Trophoblast cell (in vitro differentiated cells and primary cell): ENCODE measurements at regions not wholly inside any gene's neighbourhood (a gene's known extent, or its start where the extent isn't known, plus 50 kb on each side); places are given as distances from the start of the nearest gene placed in this dataset.

Source experiments
- DNase-seq, 2 donors: peaks; one replicate each; pipeline ENCODE4 v3.0.0-alpha.2; 2016
- H2AFZ ChIP-seq: 2 replicates; pipeline ENCODE4 v1.6.1; 2013; ENCODE audit warnings: low read length, moderate library complexity, mild to moderate bottlenecking; ENCODE audit not compliant: insufficient read depth, poor library complexity
- H2AK5ac ChIP-seq: 2 replicates; pipeline ENCODE4 v1.6.1; 2013; ENCODE audit warnings: mild to moderate bottlenecking, low read length
- H2BK120ac ChIP-seq: 2 replicates; pipeline ENCODE4 v1.6.1; 2013; ENCODE audit warnings: low read length, mild to moderate bottlenecking, moderate library complexity; ENCODE audit not compliant: insufficient read depth, poor library complexity
- H2BK12ac ChIP-seq: 2 replicates; pipeline ENCODE4 v1.6.1; 2013; ENCODE audit warnings: mild to moderate bottlenecking, low read length, moderate library complexity
- H2BK5ac ChIP-seq: 2 replicates; pipeline ENCODE4 v1.6.1; 2013; ENCODE audit warnings: low read length, low read depth, moderate library complexity, mild to moderate bottlenecking; ENCODE audit not compliant: poor library complexity
- H3K14ac ChIP-seq: 2 replicates; pipeline ENCODE4 v1.6.1; 2013; ENCODE audit warnings: mild to moderate bottlenecking, low read length
- H3K18ac ChIP-seq: 2 replicates; pipeline ENCODE4 v1.6.1; 2013; ENCODE audit warnings: mild to moderate bottlenecking, low read length
- H3K23ac ChIP-seq: 2 replicates; pipeline ENCODE4 v1.6.1; 2013; ENCODE audit warnings: low read length
- H3K27ac ChIP-seq: 2 replicates; pipeline ENCODE4 v1.5.1; 2013; ENCODE audit warnings: low read depth, mild to moderate bottlenecking, inconsistent platforms, low read length, moderate library complexity
- H3K27me3 ChIP-seq: 2 replicates; pipeline ENCODE4 v1.6.1; 2013; ENCODE audit warnings: inconsistent platforms, mild to moderate bottlenecking, low read length, moderate library complexity; ENCODE audit not compliant: insufficient read depth
- H3K36me3 ChIP-seq, 2 experiments: 1 replicate in 1 of 2; 2 replicates in 1 of 2; pipeline ENCODE4 v1.6.1; 2013; ENCODE audit warnings: low read length in 2 of 2, mild to moderate bottlenecking in 2 of 2, moderate library complexity in 1 of 2; ENCODE audit not compliant: insufficient read depth in 2 of 2, control insufficient read depth in 1 of 2
- H3K4ac ChIP-seq: 2 replicates; pipeline ENCODE4 v1.6.1; 2013; ENCODE audit warnings: low read depth, mild to moderate bottlenecking, low read length, moderate library complexity
- H3K4me1 ChIP-seq, 2 experiments: 1 replicate in 1 of 2; 2 replicates in 1 of 2; pipeline ENCODE4 v1.6.1; 2013; ENCODE audit warnings: low read length in 2 of 2, mild to moderate bottlenecking in 2 of 2, moderate library complexity in 1 of 2; ENCODE audit not compliant: insufficient read depth in 2 of 2, control insufficient read depth in 1 of 2
- H3K4me2 ChIP-seq: 2 replicates; pipeline ENCODE4 v1.6.1; 2013; ENCODE audit warnings: inconsistent platforms, mild to moderate bottlenecking, low read length, moderate library complexity
- H3K4me3 ChIP-seq: 2 replicates; pipeline ENCODE4 v1.5.1; 2013; ENCODE audit warnings: mild to moderate bottlenecking, low read depth, low read length, inconsistent platforms
- H3K79me1 ChIP-seq: one replicate; pipeline ENCODE4 v1.6.1; 2013; ENCODE audit warnings: low read length
- H3K79me2 ChIP-seq: 2 replicates; pipeline ENCODE4 v1.6.1; 2013; ENCODE audit warnings: low read length, mild to moderate bottlenecking; ENCODE audit not compliant: control insufficient read depth, insufficient read depth, poor library complexity
- H3K9ac ChIP-seq: 2 replicates; pipeline ENCODE4 v1.6.1; 2013; ENCODE audit warnings: mild to moderate bottlenecking, low read length
- H3K9me3 ChIP-seq: 2 replicates; pipeline ENCODE4 v1.6.1; 2013; ENCODE audit warnings: low read depth, mild to moderate bottlenecking, control low read depth, inconsistent platforms, low read length; ENCODE audit not compliant: insufficient read depth
- H4K12ac ChIP-seq: 2 replicates; pipeline ENCODE4 v1.6.1; 2013; ENCODE audit warnings: low read depth, mild to moderate bottlenecking, low read length, moderate library complexity
- H4K8ac ChIP-seq: 2 replicates; pipeline ENCODE4 v1.6.1; 2013; ENCODE audit warnings: low read depth, mild to moderate bottlenecking, low read length, moderate library complexity
- H4K91ac ChIP-seq: one replicate; pipeline ENCODE4 v1.6.1; 2013; ENCODE audit warnings: low read depth, mild to moderate bottlenecking, low read length, moderate library complexity
- WGBS: extraction: QIAGEN DNeasy Blood & Tissue Kit; methylation state at CpG from one replicate; pipeline ENCODE4 v1.1.7; 2013; ENCODE audit warnings: missing lambda C conversion rate; ENCODE audit not compliant: insufficient read length, insufficient coverage; ENCODE audit errors: extremely low coverage; 5-methylcytosine and 5-hydroxymethylcytosine counted together

- Histone ChIP-seq H2BK5ac (no peak overlapping the region), H2AK5ac (no peak overlapping the region), H3K14ac (no peak overlapping the region), H3K79me1 (no peaks in the 10 kb centered on the region), H3K23ac (no peak overlapping the region), H3K4me3 (no peak overlapping the region), H3K4me1 (no peaks in the 10 kb centered on the region), H3K18ac (no peak overlapping the region), H4K91ac (no peak overlapping the region), H2AFZ (no peak overlapping the region), H3K9me3 (no peaks in the 10 kb centered on the region), H3K36me3 (no peaks in the 10 kb centered on the region), H3K27me3 (no peaks in the 10 kb centered on the region), H3K9ac (no peak overlapping the region), H3K79me2 (no peaks in the 10 kb centered on the region), H2BK120ac (no peak overlapping the region), H3K4me2 (no peak overlapping the region), H3K27ac (no peak overlapping the region), H4K12ac (no peak overlapping the region), H4K8ac (no peak overlapping the region), H3K4ac (no peak overlapping the region), H2BK12ac (no peak overlapping the region)
- no peak for DNase-seq
- no CpG with 5 or more reads among the region's 2 CpGs for WGBS
Measured at GRCh38 chr21:22106720-22107410, 1108.7 kb downstream of the NCAM2 start.

- Histone ChIP-seq H3K9ac (no peak overlapping the region), H2BK120ac (no peak overlapping the region), H3K27ac (no peak overlapping the region), H2BK12ac (no peak overlapping the region), H4K8ac (no peak overlapping the region), H3K4ac (no peak overlapping the region), H3K79me1 (no peaks in the 10 kb centered on the region), H3K23ac (no peak overlapping the region), H3K79me2 (no peaks in the 10 kb centered on the region), H3K18ac (no peak overlapping the region), H4K91ac (no peak overlapping the region), H3K27me3 (no peaks in the 10 kb centered on the region), H2AK5ac (no peak overlapping the region), H3K4me2 (no peak overlapping the region), H3K4me3 (no peak overlapping the region), H3K14ac (no peak overlapping the region), H2AFZ (no peak overlapping the region), H4K12ac (no peak overlapping the region), H2BK5ac (no peak overlapping the region), H3K36me3 (no peaks in the 10 kb centered on the region), H3K9me3 (no peaks in the 10 kb centered on the region), H3K4me1 (no peaks in the 10 kb centered on the region)
- no peak for DNase-seq
- WGBS = no CpG with 5 or more reads among the region's 2 CpGs
Measured at GRCh38 chr21:22115746-22116145, 1117.5 kb downstream of the NCAM2 start.

GRCh38 chr21:22120616-22121266 lies 1122.5 kb downstream of the NCAM2 start:
- H3K9me3 ChIP-seq = peaks cover 1% of the 10 kb centered on the region
- no CpG with 5 or more reads among the region's 14 CpGs for WGBS
- H3K4me1 ChIP-seq = no peaks in the 10 kb centered on the region
- no peak overlapping the region for H3K18ac ChIP-seq
- no peaks in the 10 kb centered on the region for H3K36me3 ChIP-seq
- H2BK5ac ChIP-seq = no peak overlapping the region
- no peak overlapping the region for H2BK120ac ChIP-seq
- no peak overlapping the region for H4K12ac ChIP-seq
- no peak overlapping the region for H3K4ac ChIP-seq
- H3K9ac ChIP-seq = no peak overlapping the region
- H3K79me2 ChIP-seq = no peaks in the 10 kb centered on the region
- H3K14ac ChIP-seq = no peak overlapping the region
- H4K8ac ChIP-seq = no peak overlapping the region
- no peak overlapping the region for H2AFZ ChIP-seq
- DNase-seq = peak in 1 of 2 donors; percentile 18
- H3K27ac ChIP-seq = no peak overlapping the region
- H3K4me3 ChIP-seq = no peak overlapping the region
- H4K91ac ChIP-seq = no peak overlapping the region
- no peak overlapping the region for H2BK12ac ChIP-seq
- H3K27me3 ChIP-seq = no peaks in the 10 kb centered on the region
- no peaks in the 10 kb centered on the region for H3K79me1 ChIP-seq
- H3K23ac ChIP-seq = no peak overlapping the region
- H2AK5ac ChIP-seq = no peak overlapping the region
- H3K4me2 ChIP-seq = no peak overlapping the region

- H3K36me3 ChIP-seq = no peaks in the 10 kb centered on the region
- H3K4ac ChIP-seq = no peak overlapping the region
Measured at GRCh38 chr21:22125581-22125980, 1127.4 kb downstream of the NCAM2 start.

More at GRCh38 chr21:22125581-22125980, 1127.4 kb downstream of the NCAM2 start:
- H3K79me2 ChIP-seq = no peaks in the 10 kb centered on the region
- no peaks in the 10 kb centered on the region for H3K4me1 ChIP-seq
- H2AK5ac ChIP-seq = no peak overlapping the region
- H3K14ac ChIP-seq = no peak overlapping the region
- no peak overlapping the region for H3K23ac ChIP-seq
- H2AFZ ChIP-seq = no peak overlapping the region
- H3K9ac ChIP-seq = no peak overlapping the region
- H3K27ac ChIP-seq = no peak overlapping the region
- H2BK120ac ChIP-seq = no peak overlapping the region
- H4K12ac ChIP-seq = no peak overlapping the region
- no peak overlapping the region for H4K91ac ChIP-seq
- H3K4me3 ChIP-seq = no peak overlapping the region
- peaks cover 1% of the 10 kb centered on the region for H3K9me3 ChIP-seq
- H4K8ac ChIP-seq = no peak overlapping the region
- H2BK12ac ChIP-seq = no peak overlapping the region
- H3K18ac ChIP-seq = no peak overlapping the region
- H3K4me2 ChIP-seq = no peak overlapping the region
- no peak for DNase-seq
- no peaks in the 10 kb centered on the region for H3K27me3 ChIP-seq
- no peak overlapping the region for H2BK5ac ChIP-seq
- no CpG with 5 or more reads among the region's 2 CpGs for WGBS
- no peaks in the 10 kb centered on the region for H3K79me1 ChIP-seq
